ELR (cell line): ENCODE measurements at regions not wholly inside any gene's neighbourhood (a gene's known extent, or its start where the extent isn't known, plus 50 kb on each side); places are given as distances from the start of the nearest gene placed in this dataset.
"Not testable (repeated sequence)": the region's sequence is repeated elsewhere in the genome, so short reads cannot be mapped to it uniquely, and the experiment has no call there.

Source experiments
- DNase-seq: peaks from one replicate; pipeline ENCODE4 v3.0.0-alpha.2; 2015; ENCODE audit warnings: low read depth

DNA sequence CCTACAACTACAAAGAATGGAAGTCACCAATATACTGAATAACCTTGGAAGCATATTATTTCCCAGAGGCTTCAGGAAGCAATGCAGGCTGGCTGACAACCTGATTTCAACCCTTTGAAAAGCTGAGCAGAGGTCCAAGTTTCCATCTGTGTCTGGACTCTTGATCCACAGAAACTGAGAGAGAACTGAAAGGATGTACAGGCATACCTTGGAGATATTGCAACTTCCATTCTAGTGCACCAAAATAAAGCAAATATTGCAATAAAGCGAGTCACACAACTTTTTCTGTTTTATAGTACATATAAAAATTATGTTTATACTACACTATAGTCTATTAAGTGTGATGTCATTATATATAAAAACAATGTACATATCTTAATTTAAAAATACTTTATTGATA lies 85.3 kb downstream of the TYW3 start:
- DNase-seq, result no peak

DNA sequence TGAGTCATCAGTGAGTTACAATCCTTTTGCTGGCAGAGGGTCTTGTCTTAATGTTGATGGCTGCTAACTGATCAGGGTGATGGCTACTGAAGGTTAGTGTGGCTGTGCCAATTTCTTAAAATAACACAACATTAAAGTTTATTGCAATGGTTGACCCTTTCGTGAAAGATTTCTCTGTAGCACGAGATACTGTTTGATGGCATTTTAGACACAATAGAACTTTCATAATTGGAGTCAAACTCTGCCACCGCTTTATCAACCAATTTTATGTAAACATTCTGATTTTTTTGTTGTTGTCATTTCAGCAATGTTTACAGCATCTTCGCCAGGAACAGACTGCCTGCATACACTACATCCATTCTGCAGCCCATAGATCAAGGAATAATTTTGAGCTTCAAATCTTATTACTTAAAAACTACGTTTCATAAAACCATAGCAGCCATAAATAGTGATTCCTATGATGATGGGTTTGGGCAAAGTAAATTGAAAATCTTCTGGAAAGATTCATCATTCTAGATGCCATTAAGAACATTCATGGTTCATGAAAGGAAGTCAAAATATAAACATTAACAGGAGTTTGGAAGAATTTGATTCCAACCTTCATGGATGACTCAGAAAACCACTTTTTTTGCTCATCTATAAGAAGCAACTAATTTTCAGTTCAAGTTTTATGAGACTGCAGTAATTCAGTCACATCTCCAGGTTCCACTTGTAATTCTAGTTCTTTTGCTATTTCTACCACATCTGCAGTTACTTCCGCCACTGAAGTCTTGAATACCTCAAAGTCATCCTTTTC lies 85.9 kb downstream of the TYW3 start:
- DNase-seq, result peak; percentile 88

DNA sequence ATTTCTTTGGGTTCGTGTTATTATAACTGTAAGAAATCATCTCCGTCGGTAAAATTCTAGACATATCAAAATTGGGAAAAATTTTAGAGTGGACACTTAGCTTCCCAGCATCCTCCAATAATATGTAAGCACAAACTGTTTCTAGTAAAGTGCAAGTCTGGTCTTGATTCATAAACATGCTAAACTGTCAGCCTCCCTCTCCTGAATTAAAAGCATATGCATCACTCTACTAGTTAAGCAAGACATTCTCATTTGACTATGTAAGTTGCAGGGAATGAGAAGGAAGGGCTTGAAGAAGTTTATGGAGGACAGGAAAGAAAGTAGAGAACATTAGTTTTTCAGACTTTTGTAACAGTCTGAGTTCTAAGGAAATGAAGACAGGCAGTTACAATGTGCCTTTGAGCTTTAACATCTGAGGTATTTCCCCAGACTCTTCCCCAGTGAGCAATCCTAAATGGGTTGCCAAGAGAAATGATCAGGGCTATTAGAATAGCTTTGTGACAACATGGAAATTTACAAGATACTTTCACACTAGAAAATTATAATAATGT lies 90.0 kb downstream of the TYW3 start:
- no peak for DNase-seq

DNA sequence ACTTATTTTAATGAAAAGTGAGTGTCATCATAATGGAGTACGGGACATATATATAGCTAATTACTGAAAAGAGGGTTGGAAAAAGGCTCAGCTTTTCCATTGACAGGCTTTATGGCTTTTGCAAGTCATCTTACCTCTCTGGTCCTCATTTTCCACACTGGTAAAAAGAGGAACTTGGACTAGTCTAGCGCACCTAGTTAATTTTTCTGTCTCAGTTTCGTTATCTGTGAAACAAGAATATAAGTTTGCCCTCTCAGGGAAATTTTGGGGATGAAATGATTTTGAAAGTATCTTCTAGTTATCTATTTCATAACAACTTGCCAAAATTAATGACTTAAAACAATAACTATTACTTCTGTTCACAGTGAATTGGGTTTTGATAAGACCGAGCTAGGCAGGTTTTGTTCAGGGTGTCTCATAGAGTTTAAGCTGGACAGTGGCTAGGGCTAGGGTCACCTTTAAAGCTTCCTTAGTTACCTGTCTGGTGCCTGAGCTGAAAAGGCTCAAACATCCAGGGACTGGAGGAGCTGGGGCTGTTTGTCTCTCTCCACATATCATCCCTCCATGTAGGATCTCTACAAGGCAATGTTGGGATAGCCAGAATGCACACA lies 91.7 kb downstream of the TYW3 start:
- no peak for DNase-seq

GRCh38 chr1:74830766-74831165 lies 97.8 kb downstream of the TYW3 start:
- DNase-seq, result no peak

- no peak for DNase-seq
Measured at GRCh38 chr1:74834261-74834660, 101.3 kb downstream of the TYW3 start.

DNA sequence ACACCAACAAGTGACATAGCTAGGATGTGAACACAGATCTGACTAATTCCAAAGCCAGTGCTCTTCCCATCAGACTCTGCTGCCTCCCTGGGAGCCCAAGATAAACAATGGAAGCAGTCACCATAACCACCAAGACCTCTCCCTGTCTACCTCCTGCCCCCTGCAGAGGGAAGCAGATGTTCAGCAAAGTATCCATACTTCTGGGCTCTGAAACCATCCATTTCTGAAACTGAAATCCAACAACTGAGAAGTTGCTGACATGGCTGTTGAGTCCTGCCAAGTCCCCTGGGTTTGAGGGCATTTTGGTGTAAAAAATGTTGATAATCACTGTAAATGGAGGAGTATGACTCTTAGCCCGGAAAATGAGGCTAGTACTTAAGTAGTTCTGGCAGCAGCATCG lies 102.1 kb downstream of the TYW3 start:
- peak; percentile 71 for DNase-seq

DNA sequence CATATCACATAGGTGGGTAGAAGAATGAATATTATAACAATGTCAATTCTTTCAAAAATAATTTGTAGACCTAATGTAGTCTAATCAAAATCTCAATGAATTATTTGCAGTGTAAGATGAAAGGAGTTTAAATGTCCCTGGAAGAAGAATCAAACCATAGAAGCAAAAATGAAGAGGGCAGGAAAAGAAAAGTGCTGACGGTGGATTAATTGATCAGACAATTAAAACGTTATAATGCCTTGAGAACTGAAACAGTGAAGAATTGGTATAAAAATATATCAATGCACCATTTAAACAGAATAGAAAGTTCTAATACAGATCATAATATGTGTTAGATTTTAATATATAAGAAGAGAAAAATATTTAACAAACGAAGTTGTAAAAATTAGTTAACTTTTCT lies 109.8 kb downstream of the TYW3 start:
- no peak for DNase-seq

GRCh38 chr1:74847715-74848114 lies 114.8 kb downstream of the TYW3 start:
- peak; percentile 32 for DNase-seq

- no peak for DNase-seq
Measured at GRCh38 chr1:74853756-74854155, 120.8 kb downstream of the TYW3 start.

DNA sequence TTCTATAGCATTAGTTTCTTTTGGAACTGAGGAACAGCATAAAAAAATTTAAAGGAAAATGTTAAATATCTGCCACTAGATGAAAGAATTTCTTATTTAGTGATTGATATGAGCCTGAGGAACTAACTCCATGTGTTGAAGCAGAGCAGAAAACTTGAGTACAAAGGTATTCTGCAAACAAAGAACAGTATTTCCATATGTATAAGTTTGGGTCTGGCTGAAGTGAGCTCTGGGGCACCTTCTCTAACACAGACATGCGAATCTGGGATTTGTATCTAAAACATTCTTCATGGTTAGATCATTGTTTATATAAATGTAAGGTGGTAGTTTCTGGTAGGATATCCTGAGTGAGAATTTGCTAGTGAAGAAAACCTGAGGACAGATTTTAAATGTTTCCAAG lies 123.2 kb downstream of the TYW3 start:
- no peak for DNase-seq

DNA sequence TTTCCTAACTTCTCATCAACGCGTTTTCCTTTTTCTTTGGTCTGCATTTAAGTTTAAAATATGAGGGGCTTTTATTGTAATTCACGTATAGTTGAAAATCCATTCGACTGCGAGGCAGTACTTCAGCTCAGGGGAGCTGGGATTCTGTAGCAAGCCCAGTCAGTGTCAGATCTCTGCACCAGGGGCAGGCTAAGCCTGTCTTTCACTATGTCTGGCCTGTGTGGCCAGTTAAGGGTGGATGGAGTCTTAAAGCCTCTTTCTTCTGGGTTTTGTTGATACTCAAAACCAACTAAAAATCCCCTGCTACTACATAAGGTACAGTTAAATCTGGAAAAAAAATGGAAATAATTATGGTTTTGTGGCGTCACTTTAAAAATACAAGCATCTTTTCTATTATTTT lies 124.7 kb downstream of the TYW3 start:
- no peak for DNase-seq

DNA sequence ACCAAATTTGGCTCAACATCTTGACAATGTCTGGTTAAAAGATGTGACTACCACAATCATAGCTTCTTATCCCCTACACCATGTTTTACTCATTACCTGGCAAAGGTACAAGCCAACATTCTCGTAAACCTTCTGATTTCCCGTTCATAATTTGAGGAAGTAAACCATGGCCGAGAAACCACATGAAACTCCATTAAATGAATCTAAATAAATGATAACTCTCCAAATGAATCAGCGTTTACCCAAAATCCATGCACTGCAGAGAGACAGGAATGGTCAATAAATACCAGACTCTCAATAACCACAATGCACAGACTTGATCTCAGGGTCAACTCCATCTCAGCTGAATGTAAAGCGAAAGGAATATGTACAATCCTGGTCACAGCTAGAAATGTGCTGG lies 125.2 kb downstream of the TYW3 start:
- no peak for DNase-seq

DNA sequence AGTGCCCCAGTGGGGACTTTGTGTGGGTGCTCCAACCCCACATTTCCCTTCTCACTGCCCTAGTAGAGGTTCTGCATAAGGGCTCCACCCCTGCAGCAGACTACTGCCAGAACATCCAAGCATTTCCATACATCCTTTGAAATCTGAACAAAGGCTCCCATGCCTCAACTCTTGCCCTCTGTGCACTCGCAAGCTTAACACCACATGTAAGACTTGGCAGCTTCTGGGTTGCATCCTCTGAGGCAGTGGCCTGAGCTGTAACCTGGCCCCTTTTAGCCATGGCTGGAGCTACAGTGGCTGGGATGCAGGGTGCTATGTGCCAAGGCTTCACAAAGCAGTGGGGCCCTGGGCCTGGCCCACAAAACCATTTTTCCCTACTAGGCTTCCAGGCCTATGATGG lies 128.9 kb downstream of the TYW3 start:
- DNase-seq, result no peak

DNA sequence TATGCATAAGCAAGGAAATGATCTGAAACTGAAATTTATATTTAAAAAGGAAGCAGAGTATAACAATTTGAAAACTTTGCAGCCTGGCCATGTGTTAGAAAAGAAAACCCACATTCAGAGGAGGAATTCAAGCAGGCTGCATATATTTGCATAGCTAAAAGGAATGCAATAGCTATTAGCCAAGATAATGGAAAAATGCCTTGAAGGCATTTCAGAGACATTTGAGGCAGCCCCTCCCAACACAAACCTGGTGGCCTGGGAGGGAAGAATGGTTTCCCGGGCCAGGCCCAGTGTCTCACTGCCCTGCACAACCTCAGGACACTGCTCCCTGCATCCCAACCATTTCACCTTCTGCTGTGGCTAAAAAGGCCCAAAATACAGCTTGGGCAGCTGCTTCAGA lies 136.8 kb downstream of the TYW3 start:
- no peak for DNase-seq

GRCh38 chr1:74877366-74877765 lies 144.4 kb downstream of the TYW3 start:
- DNase-seq, result not testable (repeated sequence)

DNA sequence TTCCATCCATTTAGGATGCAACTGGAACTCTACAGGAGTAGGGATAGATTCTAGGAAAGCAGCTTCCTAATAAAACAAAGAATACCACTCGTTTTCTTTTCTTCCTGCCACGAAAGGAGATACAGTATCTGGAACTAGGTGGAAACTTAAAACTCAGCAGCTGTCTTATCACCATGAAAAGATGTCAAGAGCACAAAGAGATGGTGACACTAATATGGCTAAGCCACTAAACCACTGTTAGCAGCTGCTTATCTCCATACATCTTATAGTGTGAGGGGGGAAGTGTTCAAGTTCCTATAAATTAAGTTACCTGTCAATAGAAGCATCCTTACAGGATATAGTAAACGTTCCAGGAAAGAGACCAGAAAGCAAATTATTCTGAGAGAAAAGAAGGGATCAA lies 162.5 kb downstream of the TYW3 start:
- no peak for DNase-seq

DNA sequence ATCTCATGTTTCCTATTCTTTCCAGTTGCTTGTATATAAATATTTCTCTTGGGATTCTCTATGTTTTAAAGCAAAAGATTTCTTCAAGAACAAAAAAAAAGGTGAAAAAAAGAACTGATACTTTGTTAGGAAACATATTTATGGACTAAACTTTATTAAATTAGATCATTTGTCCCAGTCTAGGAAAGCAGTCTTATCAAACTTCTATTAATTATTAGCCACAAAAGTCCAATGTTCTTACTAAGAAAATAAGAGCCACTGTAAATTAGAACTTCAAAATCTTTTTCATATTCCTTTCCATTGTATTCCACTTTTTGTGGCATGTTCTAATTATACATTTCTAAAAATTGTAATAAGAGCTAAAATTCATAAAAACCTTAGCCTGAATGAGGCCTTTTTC lies 175.2 kb downstream of the TYW3 start:
- no peak for DNase-seq

DNA sequence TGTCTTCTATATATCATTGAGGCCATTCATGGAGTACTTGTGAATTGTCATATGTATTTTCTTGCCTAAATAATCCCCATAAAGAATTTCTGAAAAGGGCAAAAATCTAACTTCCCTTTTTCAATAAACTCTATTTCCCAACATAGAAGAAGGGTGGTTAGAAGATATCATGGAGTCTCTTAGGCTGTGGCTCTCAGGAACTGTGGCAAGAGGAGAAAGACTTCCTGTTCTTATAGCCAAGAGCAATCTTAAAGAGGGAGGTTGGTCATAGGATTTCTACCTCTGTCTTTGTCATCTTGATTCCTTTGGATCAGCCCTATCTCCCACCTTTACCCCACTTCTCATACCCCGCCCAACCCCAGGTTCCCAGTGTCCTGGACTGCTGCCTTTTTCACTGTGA lies 175.8 kb downstream of the TYW3 start:
- DNase-seq, result no peak

DNA sequence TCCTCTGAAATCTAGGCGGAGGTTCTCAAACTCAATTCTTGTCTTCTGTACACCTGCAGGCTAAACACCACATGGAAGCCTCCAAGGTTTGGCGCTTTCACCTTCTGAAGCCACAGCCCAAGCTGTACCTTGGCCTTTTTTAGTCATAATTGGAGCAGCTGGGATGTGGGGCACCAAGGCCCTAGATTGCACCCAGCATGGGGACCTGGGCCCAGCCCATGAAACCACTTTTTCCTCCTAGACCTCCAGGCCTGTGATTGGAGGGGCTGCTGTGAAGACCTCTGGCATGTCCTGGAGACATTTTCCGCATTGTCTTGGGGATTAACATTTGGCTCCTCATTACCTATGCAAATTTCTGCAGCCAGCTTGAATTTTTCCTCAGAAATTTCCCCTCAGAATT lies 181.0 kb downstream of the TYW3 start:
- no peak for DNase-seq

GRCh38 chr1:74933500-74933899 lies 200.5 kb downstream of the TYW3 start:
- no peak for DNase-seq

DNA sequence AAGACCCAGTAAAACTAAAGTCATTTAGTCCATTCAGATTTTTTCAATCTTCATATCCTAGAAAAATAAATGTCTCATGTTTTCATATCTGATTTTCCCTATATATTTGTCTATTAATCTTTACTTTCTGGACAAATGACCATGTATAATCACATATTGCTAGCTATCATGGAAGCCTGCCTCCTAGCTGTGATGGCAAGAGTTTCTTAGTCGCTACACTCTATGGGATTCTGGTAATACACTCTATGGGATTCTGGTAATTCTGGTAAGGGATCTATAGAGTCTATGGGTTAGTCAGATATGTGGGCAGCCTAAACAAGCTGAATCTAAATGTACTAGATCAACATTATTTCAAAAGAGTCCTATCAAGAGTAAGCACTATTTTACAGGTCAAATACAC lies 198.7 kb upstream of the LHX8 start:
- DNase-seq, result no peak

DNA sequence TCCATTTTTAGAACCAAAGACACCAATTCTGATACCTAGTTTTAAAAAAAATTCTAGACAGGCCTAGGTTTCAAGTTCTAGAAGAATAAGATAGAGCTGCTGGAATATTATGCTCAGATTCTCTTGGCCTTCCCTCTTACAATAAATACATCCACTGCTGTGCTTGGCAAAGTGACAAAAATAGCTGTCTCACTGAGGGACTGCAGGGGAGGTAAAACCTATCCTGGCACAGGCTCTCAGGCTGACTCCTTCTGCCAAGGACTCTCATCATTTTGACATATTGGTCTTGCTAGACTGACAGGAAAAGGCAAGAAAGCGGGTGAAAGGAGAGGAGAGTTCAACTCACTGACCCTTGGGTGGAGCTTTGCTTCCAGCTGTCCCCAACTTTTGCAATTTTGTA lies 197.0 kb upstream of the LHX8 start:
- no peak for DNase-seq

- DNase-seq, result no peak
Measured at GRCh38 chr1:74943046-74943445, 191.1 kb upstream of the LHX8 start.
